OCI-LY1 (cell line): ENCODE measurements at regions not wholly inside any gene's neighbourhood (a gene's known extent, or its start where the extent isn't known, plus 50 kb on each side); places are given as distances from the start of the nearest gene placed in this dataset.

Experiments
- CTCF ChIP-seq: fragments of 200-600 bp; sonication (generic), shearing (Covaris generic); IDR thresholded peaks from 2 replicates; pipeline ENCODE4 v1.5.1; 2017; ENCODE audit warnings: mild to moderate bottlenecking, antibody characterized with exemption, low read length, moderate library complexity, mixed read lengths
- EZH2 ChIP-seq: fragments of 200-600 bp; sonication (generic), shearing (Covaris generic); IDR thresholded peaks from 2 replicates; pipeline ENCODE4 v1.8.0; 2017; ENCODE audit warnings: borderline replicate concordance, mixed run types, mild to moderate bottlenecking, antibody characterized with exemption, low read length, moderate library complexity, mixed read lengths

GRCh38 chr5:159498630-159499029 is 168.3 kb upstream of the IL12B start:
- TF ChIP-seq CTCF (no peak), EZH2 (no peak)
